DND-41 (cell line): ENCODE measurements at regions not wholly inside any gene's neighbourhood (a gene's known extent, or its start where the extent isn't known, plus 50 kb on each side); places are given as distances from the start of the nearest gene placed in this dataset.

Source experiments
- CTCF ChIP-seq: IDR thresholded peaks from 2 replicates; pipeline ENCODE4 v1.5.1; 2012; ENCODE audit warnings: borderline replicate concordance, low read length, moderate library complexity, mild to moderate bottlenecking; ENCODE audit not compliant: poor library complexity, severe bottlenecking; ENCODE audit errors: extremely low read depth
- EZH2 ChIP-seq: IDR thresholded peaks from 3 replicates; pipeline ENCODE4 v1.6.1; 2012; ENCODE audit warnings: borderline replicate concordance, low read depth, mild to moderate bottlenecking, moderate library complexity, low read length, inconsistent platforms; ENCODE audit not compliant: severe bottlenecking

DNA sequence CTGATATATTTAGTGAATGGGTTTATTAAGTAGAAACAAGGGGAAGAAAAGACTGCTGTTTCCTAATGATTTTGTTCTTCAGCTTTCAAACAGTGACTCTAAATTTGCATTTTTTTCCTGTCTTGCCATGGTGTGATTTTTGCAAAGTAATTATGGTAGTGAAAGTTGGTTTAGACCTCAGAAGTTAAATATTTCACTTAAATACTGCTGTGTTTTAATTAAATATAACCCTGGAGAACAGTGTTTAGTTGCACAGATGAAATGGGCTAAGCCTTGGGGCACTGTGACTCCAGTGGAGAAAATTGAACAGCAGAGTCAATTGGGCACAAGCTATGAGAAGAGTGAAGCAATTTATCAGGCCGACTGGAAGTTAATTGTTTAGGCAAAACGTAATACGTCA lies 111.1 kb upstream of the MCHR2 start:
- TF ChIP-seq CTCF (no peak), EZH2 (no peak)
